GDM1 (cell line): ENCODE measurements at regions not wholly inside any gene's neighbourhood (a gene's known extent, or its start where the extent isn't known, plus 50 kb on each side); places are given as distances from the start of the nearest gene placed in this dataset.

Experiments
- DNase-seq: peaks from one replicate; lab custom pipeline; 2025; lab: John Stamatoyannopoulos, UW

DNA sequence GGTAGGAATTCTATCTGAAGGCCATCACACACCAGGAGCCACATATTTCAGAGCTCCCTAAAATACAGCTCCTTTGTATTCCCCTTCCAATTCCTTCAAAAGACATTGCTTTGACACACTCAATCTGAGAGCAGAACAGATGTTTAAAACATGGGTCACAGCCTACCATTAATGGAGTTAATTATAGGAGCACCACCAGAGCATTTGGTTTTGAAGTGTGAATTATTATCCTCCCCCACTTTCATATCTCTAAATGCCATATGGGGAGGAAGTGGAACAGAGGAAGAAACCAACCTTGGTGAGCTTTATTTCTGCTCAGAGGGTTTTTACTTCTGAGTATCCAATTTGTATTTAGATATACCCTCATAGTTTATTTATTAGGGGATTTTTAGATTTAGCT is 50.7 kb upstream of the TNFRSF21 start:
- DNase-seq: peak; percentile 13

DNA sequence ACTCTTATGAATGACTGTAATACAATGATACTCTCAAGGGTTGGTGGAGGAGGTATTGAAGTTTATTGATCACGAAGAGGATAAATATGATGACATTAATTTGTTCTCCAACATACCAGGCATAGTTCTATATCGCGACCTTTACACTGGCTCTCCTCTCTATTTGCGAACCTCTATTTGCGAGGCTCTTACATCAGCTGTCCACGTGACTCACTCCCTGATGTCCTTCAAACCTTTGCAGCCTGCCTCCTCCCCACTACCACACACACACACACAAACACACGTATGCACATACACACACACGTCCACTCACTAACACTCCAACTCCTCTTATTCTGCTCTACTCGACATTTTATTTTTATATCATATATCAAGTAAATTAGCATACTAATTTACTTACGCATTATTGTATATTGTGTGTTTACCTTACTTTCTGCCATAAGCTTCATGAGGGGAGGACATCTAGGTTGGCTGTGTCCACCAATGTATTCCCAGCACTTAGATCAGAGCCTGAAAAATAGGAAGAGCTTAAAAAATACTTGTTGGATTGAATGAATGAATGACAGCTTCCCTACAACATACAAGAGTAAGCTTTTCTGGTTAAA is 53.3 kb upstream of the TNFRSF21 start:
- DNase-seq: no peak

DNA sequence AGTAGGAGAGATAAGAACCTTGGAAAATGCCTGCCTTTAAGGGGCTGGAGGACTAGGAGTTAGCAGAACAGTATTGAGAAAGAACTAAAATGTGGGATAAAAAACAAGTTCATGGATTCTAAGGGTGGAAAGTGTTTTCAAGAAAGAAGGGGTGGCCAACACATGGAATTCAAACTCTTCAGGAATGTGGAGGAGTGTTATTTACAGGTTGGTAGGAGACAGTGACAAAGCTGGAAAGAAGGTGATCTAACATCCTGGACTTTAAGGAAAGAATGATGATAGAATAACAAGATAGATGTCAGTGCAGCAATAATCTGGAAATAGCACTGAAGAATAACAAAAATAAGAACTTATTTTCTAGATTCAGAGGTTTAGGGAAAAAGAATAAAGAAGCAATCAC is 54.0 kb upstream of the TNFRSF21 start:
- DNase-seq: no peak

DNA sequence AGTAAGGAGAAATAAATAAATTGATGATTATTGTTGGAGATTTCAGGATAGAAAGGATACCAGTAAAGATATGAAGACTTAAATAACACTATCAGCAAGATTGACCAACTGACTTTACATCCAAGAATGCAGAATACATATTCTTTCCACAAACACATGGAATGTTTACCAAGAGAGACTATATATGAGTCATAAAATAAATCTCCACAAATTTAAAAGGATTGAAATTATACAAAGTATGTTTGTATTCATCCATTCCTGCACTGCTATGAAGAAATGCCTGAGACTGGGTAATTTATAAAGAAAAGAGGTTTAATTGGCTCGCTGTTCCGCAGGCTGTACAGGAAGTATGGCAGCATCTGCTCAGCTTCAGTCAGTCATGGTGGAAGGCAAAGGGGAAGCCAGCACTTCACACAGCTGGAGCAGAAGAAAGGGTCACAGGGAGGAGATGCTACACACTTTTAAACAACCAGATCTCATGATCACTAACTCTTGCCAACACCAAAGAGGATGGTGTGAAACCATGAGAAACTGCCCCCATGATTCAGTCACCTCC is 56.7 kb upstream of the TNFRSF21 start:
- no peak for DNase-seq

DNA sequence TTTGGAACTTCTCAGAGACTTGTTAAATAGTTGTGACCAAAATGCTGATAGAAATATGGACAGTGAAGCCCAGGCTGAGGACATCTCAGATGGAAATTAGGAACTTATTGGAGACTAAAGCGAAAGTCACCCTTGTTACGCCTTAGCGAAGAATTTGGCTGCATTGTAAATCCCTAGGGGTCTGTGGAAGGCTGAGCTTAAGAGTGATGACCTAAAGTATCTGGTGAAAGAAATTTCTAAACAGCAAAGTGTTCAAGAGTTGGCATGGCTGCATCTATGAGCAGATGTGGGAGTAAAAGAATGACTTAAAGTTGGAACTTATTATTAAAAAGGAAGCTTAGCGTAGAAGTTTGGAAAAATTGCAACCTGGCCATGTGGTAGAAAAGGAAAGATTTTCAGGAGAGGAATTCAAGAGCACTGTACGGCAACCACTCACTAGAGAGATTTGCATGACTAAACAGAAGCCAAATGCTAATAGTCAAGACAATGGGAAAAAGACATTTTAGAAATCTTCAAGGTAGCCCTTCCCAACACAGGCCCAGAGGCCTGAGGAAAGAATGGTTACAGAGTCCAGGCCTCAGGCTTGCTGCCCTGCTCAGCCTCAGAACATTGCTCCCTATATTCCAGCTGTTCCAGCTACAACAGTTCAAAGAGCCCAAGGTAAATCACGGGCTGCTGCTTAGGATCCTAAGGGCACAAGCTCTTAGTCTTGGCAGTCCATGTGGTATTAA is 61.6 kb upstream of the TNFRSF21 start:
- DNase-seq: no peak

DNA sequence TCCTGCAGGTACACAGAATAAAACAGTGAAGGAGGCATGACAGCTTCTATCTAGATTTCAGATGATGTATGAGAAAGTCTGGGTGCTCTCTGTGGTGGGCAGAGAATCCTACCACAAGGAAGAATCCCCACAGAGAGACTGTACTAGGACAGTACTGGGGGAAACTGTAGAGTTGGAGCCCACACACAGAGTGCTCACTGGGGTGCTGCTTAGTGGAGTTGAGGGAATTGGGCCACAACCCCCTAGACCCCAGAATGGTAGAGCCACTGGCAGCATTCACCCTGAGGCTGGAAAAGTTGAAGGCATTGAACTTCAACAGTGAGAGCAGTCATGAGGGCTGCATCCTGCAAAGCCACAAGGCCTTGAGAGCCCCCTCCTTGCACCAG is 62.2 kb upstream of the TNFRSF21 start:
- DNase-seq: no peak

DNA sequence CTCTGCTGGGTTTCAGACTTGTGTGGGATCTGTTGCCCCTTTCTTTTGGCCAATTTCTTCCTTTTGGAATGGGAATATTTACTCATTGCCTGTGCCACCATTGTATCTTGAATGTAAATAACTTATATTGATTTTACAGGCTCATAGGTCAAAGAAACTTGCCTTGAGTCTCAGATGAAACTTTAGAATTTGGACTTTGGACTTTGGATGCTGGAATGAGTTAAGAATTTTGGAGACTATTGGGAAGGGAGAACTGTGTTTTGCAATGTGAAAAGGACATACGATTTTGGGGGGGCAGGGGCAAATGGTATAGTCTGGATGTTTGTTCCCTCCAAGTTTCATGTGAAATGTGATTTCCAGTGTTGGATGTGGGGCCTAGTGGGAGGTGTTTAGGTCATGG is 62.6 kb upstream of the TNFRSF21 start:
- DNase-seq: no peak

DNA sequence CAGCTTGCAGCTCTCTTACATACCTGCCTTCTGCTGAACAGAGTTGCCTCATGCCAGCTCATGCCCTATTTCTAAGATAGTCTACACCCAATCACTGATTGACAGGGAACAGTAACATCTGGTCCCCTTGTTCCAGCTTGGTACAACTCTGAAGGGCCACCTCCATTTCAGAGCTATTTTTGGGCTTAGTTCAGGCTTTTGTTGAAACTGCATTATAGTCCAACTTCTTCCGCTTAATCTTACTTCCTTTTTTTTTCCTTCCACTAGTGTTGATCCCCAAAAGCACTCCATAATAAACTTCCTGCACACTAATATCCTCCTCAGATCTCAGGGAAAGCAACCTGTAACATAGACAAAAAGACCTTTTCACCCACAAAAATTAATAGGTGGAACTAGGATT is 65.7 kb upstream of the TNFRSF21 start:
- peak; percentile 21 for DNase-seq

DNA sequence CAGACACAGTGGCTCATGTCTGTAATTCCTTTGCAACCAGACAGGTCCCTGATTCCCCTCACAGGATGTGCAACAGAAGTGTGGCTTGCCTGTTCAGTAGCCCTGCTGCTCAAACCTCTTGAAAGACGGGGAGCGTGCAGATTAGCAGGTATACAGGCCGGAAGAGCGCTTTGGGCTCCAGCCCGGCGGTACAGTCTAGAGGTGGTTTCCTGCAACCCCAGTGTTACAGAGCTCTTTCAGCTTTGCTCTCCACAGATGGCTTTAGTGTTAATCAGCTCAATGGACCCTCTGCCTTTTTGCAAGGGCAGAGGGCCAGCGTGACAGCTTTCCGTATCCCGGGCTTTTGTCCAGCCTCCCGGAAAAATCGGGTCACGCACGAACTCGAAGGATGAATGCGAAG is 67.2 kb upstream of the TNFRSF21 start:
- no peak for DNase-seq

DNA sequence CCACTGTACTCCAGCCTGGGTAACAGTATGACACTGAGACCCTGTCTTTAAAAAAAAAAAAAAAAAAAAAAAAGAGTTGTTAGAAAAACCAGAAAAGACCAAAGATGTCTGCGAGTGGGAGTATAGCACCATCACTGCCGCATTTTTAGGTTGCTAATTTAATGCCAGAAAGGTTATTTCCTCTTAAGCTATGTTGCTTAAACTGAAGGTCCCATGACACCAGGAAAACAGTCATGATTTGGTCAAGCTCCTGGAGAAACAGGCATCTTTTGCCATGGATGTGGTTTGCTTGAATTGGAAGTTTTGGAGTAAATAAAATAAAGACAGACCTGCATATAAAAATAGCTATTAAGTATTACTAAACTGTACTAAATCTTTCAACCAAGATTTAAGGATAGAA is 68.3 kb upstream of the TNFRSF21 start:
- no peak for DNase-seq

DNA sequence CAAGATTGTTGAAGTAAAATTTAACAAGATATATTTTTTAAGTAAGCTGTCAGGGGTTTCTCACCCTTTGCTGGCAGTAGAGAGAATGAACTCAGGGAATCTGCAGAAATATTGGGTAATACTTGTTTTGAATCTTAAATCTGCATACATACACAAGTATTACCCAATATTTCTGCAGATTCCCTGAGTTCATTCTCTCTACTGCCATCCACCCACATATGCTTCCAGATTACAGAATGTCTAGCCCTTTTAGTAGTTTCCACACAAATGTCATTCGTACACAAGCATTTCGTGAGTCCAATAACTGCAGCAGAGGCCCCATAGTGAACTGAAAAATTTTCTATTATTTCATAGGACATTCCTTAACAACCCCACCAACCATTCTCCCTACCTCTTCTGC is 69.6 kb upstream of the TNFRSF21 start:
- no peak for DNase-seq

DNA sequence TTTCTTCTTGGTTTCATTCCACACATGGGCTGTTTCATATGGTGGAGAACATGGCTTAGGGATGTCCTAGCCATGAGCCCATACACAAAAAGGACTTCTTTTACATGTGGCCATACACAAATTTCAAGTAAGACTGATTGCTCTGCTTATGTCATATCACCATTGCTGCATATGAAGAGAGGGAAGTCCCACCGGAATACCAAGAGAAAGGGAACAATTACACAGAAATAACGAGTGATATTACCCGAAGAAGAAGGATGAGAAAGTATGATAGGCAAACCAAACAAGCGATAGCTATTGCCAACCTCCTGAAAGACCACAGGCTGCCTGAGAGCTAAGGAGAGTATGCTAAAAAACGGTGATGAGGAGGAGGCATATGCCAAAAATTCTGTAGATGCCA is 70.5 kb upstream of the TNFRSF21 start:
- no peak for DNase-seq

DNA sequence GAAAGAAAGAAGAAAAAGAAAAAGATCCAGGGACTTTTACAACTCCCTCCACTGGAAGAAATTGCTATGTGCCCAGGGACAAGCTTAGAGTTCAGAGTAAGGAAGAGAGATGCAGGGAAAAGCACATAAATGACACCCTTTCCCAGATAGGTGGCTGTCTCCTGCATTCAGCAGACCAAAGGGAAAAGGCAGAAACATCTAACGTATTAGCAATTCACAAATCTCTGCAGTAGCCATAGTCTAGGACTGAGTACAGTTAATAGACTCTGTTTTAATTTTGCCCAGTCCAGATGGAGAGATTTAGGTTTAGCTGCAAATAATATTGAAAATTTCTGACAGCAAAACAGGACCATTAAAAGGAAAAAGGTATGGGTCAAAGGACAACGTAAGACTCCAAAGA is 71.3 kb upstream of the TNFRSF21 start:
- DNase-seq: no peak

DNA sequence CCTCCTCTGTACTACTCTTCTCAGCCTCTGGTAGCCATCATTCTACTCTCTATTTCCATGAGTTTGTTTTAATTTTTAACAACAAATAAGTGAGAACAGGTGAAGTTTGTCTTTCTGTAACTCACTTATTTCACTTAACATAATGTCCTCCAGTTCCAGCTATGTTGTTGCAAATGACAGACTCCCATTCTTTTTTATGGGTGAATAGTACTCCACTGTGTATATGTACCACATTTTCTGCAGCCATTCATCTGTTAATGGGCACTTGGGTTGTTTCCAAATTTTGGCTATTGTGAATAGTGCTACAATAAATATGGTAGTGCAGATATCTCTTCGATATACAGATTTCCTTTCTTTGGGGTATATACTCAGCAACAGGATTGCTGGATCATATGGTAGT is 73.7 kb upstream of the TNFRSF21 start:
- DNase-seq: no peak

DNA sequence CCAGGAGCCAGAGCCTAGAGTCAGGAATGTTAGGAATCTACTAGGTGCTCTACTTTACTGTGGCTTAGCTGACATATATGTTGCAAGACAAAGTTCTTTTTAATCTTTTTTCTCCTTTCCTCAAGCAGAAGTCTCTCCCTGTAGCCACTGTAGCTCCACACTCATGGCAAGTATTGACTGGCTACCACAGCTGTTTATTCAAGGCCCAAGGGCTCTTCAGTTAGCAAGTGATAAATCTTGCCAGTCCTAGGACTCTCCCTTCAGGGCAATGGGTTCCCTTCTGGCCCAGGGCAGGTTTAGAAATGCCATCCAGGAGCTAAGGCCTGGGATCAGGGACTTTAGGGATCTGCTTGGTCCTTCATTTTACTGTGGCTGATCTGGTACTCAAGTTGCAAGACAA is 82.0 kb upstream of the TNFRSF21 start:
- DNase-seq: no peak

DNA sequence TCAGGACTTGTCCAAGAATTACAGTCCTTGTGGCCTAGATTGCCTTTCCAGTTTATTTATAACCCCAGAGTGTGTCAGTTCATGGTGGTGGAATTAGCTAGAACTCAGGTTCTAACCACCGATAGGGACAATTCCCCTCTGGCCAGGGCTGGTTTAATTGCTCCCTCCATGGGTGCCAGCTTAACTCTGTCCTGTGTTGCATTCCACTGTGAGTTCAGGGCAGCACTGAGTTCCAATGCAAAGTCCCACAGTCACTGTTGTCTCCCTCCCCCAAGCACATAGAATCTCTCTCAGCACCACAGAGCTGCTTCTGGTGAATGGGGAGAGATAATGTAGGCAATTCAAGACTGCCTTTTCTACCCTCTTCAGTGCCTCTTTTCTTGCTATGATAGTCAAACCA is 82.5 kb upstream of the TNFRSF21 start:
- no peak for DNase-seq

DNA sequence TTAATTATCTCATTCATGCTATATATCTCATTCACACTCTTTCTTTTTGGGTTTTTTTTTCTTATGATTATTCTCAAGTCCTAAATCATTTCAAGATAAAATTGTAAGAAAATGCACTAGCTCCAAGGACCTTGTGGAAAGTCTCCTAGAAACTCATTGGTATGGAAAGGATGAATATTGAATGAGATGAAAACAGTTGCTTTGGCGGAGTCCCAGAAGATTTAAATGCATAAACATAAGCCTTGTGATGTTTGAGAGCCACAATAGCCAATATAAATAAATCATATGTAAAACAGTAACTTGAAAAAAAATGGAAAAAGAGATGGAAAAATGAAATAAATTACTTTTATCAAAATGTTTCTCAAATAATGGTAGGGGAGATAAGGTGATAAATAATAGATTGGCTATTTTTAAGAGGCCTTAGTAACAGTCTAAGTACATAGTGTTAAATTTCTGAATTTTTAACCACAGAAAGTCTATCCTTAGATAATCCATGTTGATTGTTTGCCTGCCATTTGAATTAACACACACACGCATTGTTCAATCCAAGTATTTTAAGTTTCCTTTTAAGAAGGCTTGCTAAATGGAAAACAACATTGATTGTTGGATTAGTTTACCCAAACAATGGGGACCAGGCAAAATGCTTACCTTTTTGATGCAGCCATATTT is 81.1 kb upstream of the CD2AP start:
- DNase-seq: no peak

DNA sequence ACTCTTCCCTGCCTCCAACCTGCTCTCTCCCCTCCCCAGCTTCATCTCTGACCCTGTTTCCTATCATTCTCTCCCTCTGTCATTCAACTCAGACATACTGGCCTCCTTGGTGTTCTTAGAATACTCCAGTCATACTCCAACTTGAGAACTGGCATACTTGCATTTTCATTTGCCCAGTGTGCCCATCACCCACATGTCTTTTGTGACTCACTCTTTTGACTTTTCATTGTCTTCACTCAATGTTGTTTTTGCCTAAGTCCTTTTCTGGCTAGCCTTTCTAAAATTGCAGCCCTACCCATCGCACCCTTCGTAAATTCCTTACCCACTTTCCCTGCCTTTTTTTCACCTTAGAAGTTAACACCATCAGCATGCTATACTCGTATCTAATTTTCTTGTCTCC is 77.0 kb upstream of the CD2AP start:
- no peak for DNase-seq

DNA sequence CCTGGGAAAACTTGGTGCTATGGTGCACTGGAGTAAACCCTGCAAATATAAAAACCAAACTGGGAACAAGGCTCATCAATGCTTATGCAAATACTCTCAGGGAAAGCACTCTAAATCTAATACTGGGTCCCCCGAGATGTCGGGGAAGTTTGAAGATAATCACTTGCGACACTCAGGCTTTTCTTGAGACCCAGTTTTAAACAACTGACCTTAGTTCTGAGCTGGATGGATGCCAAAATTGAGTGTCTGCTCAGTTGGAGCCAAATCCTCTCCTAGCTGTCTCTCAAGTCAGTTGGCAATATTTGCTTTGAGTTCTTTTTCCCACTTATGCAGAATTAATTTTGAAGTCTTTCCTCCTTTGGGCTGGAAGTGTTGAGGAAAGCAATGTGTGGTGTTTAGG is 75.5 kb upstream of the CD2AP start:
- no peak for DNase-seq

DNA sequence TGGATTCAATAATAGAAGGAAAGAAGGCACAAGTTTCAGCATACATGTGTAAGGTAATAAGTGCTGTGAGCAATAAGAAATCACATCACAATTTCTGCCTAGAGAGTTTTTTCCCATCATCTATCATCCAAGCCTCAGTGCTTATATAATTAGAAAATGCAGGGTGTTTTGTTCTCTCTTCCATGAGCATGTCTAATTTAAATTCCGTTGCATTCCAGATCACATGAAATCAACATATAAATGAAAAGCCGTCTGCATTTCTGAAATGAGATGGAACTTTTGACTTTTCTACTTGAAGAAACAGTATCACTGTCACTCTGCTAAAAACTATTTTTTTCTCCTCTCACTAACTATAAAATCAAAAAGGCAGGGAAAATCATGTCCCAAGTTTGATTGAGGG is 74.5 kb upstream of the CD2AP start:
- no peak for DNase-seq

DNA sequence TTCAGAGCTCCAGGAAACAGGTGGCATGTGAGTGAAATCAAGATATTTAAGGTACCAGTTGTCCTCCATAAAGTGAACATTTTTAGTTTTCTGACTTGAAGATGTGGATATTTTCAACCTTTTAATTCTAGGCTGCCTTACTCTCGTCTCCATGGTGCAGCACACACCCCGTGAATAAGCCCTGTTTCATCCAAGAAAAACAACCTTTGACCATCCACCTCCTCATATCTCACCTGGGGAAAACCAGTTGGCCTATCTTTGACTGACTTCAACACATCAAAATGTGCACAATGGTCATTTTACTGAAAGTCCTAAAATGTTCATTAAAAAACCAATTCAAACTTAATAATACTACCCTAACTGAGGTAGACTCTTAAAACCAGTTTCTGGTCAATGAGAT is 73.8 kb upstream of the CD2AP start:
- no peak for DNase-seq

DNA sequence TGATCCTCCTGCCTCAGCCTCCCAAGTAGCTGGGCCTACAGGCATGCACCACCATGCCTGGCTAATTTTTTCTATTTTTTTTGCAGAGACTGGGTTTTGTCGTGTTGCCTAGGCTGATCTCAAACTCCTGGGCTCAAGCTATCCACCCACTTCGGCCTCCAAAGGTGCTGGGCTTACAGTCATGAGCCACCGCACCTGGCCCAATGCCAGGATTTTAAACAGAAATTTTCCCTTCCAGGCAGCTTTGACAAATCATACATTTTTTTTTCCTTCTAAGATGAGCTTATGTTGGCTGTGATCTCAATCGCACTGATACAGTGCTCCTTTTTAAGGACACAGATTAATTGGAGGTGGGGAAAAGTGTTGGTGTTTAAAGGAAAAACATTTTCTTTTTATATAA is 73.2 kb upstream of the CD2AP start:
- DNase-seq: no peak

DNA sequence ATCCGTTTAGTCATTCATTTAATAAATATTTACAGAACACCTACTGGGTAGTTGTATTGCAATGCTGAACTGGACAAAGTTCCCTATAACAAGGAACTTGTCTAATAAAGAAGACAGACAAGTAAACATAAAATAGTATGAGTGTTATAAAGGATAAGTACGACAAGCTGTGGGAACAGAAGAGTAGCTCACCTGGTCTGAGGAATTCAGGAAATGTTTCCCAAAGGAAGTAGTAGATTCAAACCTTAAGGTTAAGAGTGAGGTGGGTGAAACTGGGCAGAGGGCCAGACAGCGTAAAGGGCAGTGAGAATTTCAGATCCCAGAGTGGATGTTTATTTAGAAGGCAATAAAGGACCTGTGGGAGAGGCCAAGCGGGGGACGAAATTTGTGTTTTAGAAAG is 72.3 kb upstream of the CD2AP start:
- no peak for DNase-seq
